ENCODE measurements at regions not wholly inside any gene's neighbourhood (a gene's known extent, or its start where the extent isn't known, plus 50 kb on each side); places are given as distances from the start of the nearest gene placed in this dataset.

DNA sequence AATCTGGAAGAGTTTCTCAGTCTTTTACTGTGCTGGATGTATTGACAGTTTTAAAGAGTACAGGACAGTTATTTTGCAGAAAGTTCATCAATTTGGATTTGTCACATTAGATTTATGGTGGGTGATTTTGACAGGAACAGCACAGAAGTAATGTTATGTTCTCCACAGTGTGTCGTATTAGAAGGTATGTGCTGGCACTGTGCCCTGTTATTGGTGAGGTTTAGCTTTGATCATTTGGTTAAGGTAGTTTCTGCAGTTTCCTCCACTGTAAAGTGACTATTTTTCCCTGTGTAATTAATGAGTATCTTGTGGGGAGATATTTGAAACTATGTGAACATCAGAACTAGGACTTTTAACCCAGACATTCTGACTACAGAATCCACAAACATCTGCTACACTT is 308.5 kb upstream of the TBX3 start:
- ChIA-PET CTCF (no interaction called here), POLR2A (interaction anchor here (1.2 kb wide), 1 partner anchor 14 kb away, joined by 3 read pairs; no protein-coding TSS in a partner anchor)
- no peak for TF ChIP-seq SP1 (IDR thresholded peaks at IDR 0.05)
- no peak for TF ChIP-seq NFRKB (IDR thresholded peaks at IDR 0.05)
- TF ChIP-seq, protein P1, sequence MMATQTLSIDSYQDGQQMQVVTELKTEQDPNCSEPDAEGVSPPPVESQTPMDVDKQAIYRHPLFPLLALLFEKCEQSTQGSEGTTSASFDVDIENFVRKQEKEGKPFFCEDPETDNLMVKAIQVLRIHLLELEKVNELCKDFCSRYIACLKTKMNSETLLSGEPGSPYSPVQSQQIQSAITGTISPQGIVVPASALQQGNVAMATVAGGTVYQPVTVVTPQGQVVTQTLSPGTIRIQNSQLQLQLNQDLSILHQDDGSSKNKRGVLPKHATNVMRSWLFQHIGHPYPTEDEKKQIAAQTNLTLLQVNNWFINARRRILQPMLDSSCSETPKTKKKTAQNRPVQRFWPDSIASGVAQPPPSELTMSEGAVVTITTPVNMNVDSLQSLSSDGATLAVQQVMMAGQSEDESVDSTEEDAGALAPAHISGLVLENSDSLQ (IDR thresholded peaks at IDR 0.05), result no peak
- no peak for TF ChIP-seq ZNF384 (IDR thresholded peaks at IDR 0.05)
- TF ChIP-seq HDGF (IDR thresholded peaks at IDR 0.05; ENCODE audit: borderline replicate concordance), result no peak
- no peak for TF ChIP-seq BHLHE40 (IDR thresholded peaks at IDR 0.05; ENCODE audit: borderline replicate concordance)
- no peak for TF ChIP-seq L3MBTL2 (conservative IDR thresholded peaks at IDR 0.05)
- no peak for TF ChIP-seq CTBP1 (IDR thresholded peaks at IDR 0.05; ENCODE audit: borderline replicate concordance)
- no peak for TF ChIP-seq ELF4 (IDR thresholded peaks at IDR 0.05)
- TF ChIP-seq FOXA1 (IDR thresholded peaks at IDR 0.05), result no peak
- no peak for TF ChIP-seq SUZ12 (IDR thresholded peaks at IDR 0.05)
- TF ChIP-seq FOXM1 (IDR thresholded peaks at IDR 0.05; ENCODE audit: borderline replicate concordance), result no peak
- TF ChIP-seq FOXK2 (IDR thresholded peaks at IDR 0.05), result no peak
- no peak for TF ChIP-seq LEF1 (IDR thresholded peaks at IDR 0.05; ENCODE audit: borderline replicate concordance)
- TF ChIP-seq TARDBP (IDR thresholded peaks at IDR 0.05), result no peak
- TF ChIP-seq ARNT (IDR thresholded peaks at IDR 0.05), result no peak
- no peak for DNase-seq (ENCODE audit: extremely low spot score)

DNA sequence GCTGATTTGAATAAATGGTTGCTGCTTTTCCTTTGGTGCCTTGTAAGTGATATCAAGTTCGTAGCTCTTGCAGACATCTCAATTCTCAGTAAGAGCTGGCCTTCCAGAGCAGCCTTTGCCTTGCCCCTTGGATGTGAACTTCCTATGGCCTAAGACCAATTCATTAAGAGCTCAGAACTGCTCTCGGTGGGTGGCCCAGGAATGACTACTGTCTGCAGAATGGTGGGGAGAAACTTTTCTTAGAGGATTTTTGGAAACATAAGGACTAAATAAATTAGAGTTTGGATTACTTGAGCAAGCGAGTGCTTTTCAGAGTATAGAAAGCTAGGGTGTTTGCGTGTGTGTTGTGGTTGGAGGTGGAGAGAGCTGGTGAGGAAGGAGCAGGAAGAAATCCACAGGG is 306.4 kb upstream of the TBX3 start:
- TF ChIP-seq ZNF384 (IDR thresholded peaks at IDR 0.05) (no peak), LEF1 (IDR thresholded peaks at IDR 0.05; ENCODE audit: borderline replicate concordance) (no peak), FOXA1 (IDR thresholded peaks at IDR 0.05) (no peak), FOXM1 (IDR thresholded peaks at IDR 0.05; ENCODE audit: borderline replicate concordance) (no peak), NFRKB (IDR thresholded peaks at IDR 0.05) (no peak), L3MBTL2 (conservative IDR thresholded peaks at IDR 0.05) (no peak), TARDBP (IDR thresholded peaks at IDR 0.05) (no peak), HDGF (IDR thresholded peaks at IDR 0.05; ENCODE audit: borderline replicate concordance) (no peak)
- TF ChIP-seq, protein P1 (IDR thresholded peaks at IDR 0.05), result no peak
- POLR2A ChIA-PET, result no interaction called here
- no peak for DNase-seq (ENCODE audit: extremely low spot score)
- CTCF ChIA-PET, result no interaction called here

DNA sequence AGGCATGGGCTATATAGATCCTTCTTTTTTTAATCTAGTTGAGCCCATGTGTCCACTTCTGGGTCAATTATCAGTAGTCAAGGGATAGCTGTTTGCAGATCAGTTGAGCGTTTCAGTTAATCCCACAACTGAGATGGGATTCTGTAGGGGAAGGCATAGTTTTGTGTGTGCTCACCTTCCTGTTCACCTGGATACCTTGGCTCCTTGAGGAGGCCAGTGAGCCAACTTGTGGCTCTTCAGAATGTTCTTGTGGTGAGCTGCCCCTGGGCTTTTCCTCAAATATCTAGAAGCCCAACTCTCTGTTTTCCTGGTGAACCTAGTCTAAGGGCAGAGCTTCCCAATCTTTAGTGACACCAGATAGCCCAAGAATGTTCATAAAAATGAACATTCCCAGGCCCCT is 302.9 kb upstream of the TBX3 start:
- no peak for DNase-seq (ENCODE audit: extremely low spot score)
- CTCF ChIA-PET, result no interaction called here
- TF ChIP-seq L3MBTL2 (conservative IDR thresholded peaks at IDR 0.05) (no peak), FOXK2 (IDR thresholded peaks at IDR 0.05) (no peak), ZNF384 (IDR thresholded peaks at IDR 0.05) (no peak), TARDBP (IDR thresholded peaks at IDR 0.05) (no peak), NFRKB (IDR thresholded peaks at IDR 0.05) (no peak), BHLHE40 (IDR thresholded peaks at IDR 0.05; ENCODE audit: borderline replicate concordance) (no peak), ELF4 (IDR thresholded peaks at IDR 0.05) (no peak)
- POLR2A ChIA-PET, result no interaction called here

DNA sequence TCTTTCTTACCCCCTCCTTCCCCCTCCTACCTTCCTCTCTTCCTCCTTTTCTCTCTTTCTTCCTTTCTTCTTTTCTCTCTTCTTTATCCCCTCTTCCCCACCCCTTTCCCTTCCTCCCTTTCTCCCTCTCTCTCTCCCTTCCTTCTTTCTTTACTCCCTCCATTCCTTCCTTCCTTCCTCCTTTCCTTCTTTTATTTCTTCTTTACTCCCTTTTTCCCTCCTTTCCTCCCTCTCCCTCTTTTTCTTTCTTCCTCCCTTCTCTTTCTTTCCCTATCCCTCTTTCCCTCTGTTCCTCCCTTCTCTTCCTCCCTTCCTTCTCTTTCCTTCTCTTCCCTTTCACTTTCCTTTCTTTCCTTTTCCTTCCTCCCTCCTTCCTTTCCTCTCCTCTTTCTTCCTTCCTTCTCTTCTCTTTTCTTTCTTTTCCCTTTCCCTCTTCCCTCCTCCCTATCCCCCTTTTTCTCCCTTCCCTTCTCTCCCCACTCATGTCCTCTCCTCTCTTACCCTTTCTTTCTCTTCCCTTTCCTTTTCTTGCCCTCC is 302.3 kb upstream of the TBX3 start:
- ChIA-PET CTCF (no interaction called here), POLR2A (no interaction called here)
- DNase-seq (ENCODE audit: extremely low spot score), result no peak
- TF ChIP-seq ZNF384 (IDR thresholded peaks at IDR 0.05), result no peak
- no peak for TF ChIP-seq BHLHE40 (IDR thresholded peaks at IDR 0.05; ENCODE audit: borderline replicate concordance)
- TF ChIP-seq FOXM1 (IDR thresholded peaks at IDR 0.05; ENCODE audit: borderline replicate concordance), result no peak
- no peak for TF ChIP-seq HDGF (IDR thresholded peaks at IDR 0.05; ENCODE audit: borderline replicate concordance)
- no peak for TF ChIP-seq ARNT (IDR thresholded peaks at IDR 0.05)
- no peak for TF ChIP-seq SP1 (IDR thresholded peaks at IDR 0.05)
- no peak for TF ChIP-seq SUZ12 (IDR thresholded peaks at IDR 0.05)
- TF ChIP-seq, protein P1 (IDR thresholded peaks at IDR 0.05), result no peak
- no peak for TF ChIP-seq ELF4 (IDR thresholded peaks at IDR 0.05)
- TF ChIP-seq L3MBTL2 (conservative IDR thresholded peaks at IDR 0.05), result no peak
- no peak for TF ChIP-seq TARDBP (IDR thresholded peaks at IDR 0.05)
- TF ChIP-seq LEF1 (IDR thresholded peaks at IDR 0.05; ENCODE audit: borderline replicate concordance), result no peak
- TF ChIP-seq FOXA1 (IDR thresholded peaks at IDR 0.05), result no peak
- no peak for TF ChIP-seq CTBP1 (IDR thresholded peaks at IDR 0.05; ENCODE audit: borderline replicate concordance)
- TF ChIP-seq NFRKB (IDR thresholded peaks at IDR 0.05), result no peak
- TF ChIP-seq FOXK2 (IDR thresholded peaks at IDR 0.05), result no peak

DNA sequence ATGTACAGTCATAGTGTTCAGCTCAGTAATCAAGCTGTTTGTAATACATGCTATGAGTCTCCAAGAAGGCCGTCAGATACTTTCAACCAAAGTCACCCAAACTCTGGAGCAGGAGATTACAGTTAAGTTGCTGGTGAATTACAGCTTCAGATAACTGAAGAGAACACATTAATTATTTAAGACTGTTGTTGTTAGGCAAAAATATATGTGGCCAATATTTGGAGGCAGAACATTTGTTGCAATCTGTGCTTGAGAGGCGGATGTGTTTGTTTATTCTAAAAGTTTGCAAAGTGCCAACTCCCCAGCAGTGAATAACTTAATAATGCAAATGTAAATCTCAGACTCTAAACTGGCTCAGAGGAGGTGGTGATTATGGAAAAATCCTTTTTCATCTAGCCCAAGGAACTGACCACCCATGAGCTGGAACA is 300.7 kb upstream of the TBX3 start:
- no peak for TF ChIP-seq BHLHE40 (IDR thresholded peaks at IDR 0.05; ENCODE audit: borderline replicate concordance)
- no peak for TF ChIP-seq FOXA1 (IDR thresholded peaks at IDR 0.05)
- no peak for TF ChIP-seq L3MBTL2 (conservative IDR thresholded peaks at IDR 0.05)
- no peak for TF ChIP-seq NFRKB (IDR thresholded peaks at IDR 0.05)
- no peak for TF ChIP-seq FOXM1 (IDR thresholded peaks at IDR 0.05; ENCODE audit: borderline replicate concordance)
- TF ChIP-seq ELF4 (IDR thresholded peaks at IDR 0.05), result no peak
- no peak for TF ChIP-seq ARNT (IDR thresholded peaks at IDR 0.05)
- no peak for TF ChIP-seq SUZ12 (IDR thresholded peaks at IDR 0.05)
- no peak for DNase-seq (ENCODE audit: extremely low spot score)
- CTCF ChIA-PET, result no interaction called here

DNA sequence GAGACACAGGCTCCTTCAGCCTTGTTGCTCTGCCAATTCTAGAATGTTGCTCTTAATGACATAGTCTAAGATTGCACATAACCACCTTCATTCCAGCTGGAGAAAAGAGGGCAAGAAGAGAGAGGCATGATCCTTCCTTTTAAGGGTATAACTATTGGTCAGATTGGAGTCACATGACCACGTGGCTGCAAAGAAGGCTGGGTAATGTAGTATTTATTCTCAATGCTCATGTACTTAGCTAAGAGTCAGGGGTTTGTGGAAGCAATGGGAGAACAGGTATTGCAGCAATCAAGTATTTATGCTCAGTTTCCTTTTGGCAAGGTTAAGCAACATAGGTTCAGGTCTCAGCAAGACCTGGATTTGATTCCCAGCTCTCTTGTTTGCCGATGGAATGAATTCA is 298.8 kb upstream of the TBX3 start:
- DNase-seq (ENCODE audit: extremely low spot score), result peak; percentile 30
- TF ChIP-seq FOXA1 (IDR thresholded peaks at IDR 0.05) (no peak), FOXK2 (IDR thresholded peaks at IDR 0.05) (no peak), BHLHE40 (IDR thresholded peaks at IDR 0.05; ENCODE audit: borderline replicate concordance) (no peak), FOXM1 (IDR thresholded peaks at IDR 0.05; ENCODE audit: borderline replicate concordance) (no peak), HDGF (IDR thresholded peaks at IDR 0.05; ENCODE audit: borderline replicate concordance) (no peak), NFRKB (IDR thresholded peaks at IDR 0.05) (no peak), CTBP1 (IDR thresholded peaks at IDR 0.05; ENCODE audit: borderline replicate concordance) (no peak), SUZ12 (IDR thresholded peaks at IDR 0.05) (no peak)
- TF ChIP-seq, protein P1 (IDR thresholded peaks at IDR 0.05), result no peak
- ChIA-PET CTCF (no interaction called here), POLR2A (interaction anchor here (1.1 kb wide), 1 partner anchor 299 kb away, joined by 4 read pairs; the partner anchor contains the start of gene TBX3)

More for the DNA sequence above, 300.7 kb upstream of the TBX3 start:
- POLR2A ChIA-PET, result no interaction called here
